NB4 (cell line): ENCODE measurements at regions not wholly inside any gene's neighbourhood (a gene's known extent, or its start where the extent isn't known, plus 50 kb on each side); places are given as distances from the start of the nearest gene placed in this dataset.

ENCODE experiments used
- CTCF ChIP-seq: IDR thresholded peaks from one replicate; pipeline ENCODE4 v1.5.1; 2012; ENCODE audit warnings: low read depth, low read length
- MYC ChIP-seq: IDR thresholded peaks from 2 replicates; pipeline ENCODE4 v1.6.1; 2011; ENCODE audit warnings: low read depth, low read length
- POLR2A ChIP-seq: IDR thresholded peaks from 2 replicates; pipeline ENCODE4 v1.6.1; 2011; ENCODE audit warnings: mild to moderate bottlenecking; ENCODE audit not compliant: insufficient read length; ENCODE audit errors: extremely low read depth
- TF ChIP-seq, protein P1 (sequence below): IDR thresholded peaks from 2 replicates; pipeline ENCODE4 v1.6.1; 2011; ENCODE audit warnings: low read depth, low read length

DNA sequence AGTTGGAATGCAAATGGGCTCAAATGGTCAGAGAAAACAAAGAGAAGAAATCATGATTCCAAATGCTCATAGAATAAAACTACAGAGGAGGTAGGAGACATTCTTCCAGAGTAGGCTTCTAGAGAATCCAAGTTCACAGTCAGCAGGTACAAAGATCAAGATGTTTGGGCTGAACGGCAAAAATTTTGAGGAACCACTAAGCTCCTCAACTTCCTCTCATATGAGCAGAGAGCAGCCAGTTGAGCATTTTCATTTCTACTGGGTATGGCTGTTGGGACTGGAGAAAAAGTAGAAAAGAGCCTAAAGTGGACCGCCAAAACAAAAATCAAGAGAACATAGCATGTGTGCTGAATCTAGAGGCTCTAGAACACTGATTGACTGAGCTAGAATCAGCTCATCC lies 73.8 kb upstream of the ARID2 start:
- no peak for TF ChIP-seq POLR2A
- TF ChIP-seq CTCF, result no peak
- TF ChIP-seq, protein P1, sequence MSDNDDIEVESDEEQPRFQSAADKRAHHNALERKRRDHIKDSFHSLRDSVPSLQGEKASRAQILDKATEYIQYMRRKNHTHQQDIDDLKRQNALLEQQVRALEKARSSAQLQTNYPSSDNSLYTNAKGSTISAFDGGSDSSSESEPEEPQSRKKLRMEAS, result no peak
- no peak for TF ChIP-seq MYC
